NCI-H1694 (cell line): ENCODE measurements at regions not wholly inside any gene's neighbourhood (a gene's known extent, or its start where the extent isn't known, plus 50 kb on each side); places are given as distances from the start of the nearest gene placed in this dataset.

Experiments
- DNase-seq: peaks from one replicate; lab custom pipeline; 2025; lab: John Stamatoyannopoulos, UW

GRCh38 chr3:55175423-55175822, 247.6 kb upstream of the LRTM1 start:
- no peak for DNase-seq

DNA sequence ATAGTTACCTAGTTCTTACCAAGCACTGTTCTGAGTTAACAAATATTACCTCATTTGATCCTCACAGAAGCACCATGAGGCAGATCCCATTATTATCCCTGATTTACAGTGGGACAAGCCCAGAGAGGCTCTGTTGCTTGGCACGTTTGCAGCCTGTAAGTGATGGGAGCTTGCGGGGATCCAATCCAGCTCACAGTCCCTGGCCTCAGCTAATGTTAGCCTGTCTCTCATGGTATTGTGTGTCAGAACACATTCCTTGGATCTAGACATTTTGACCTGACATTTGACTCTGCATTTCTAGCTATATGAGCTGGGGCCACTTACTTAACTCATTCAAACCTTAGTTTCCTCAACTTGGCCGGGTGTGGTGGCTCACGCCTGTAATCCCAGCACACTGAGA, 246.9 kb upstream of the LRTM1 start:
- no peak for DNase-seq

DNA sequence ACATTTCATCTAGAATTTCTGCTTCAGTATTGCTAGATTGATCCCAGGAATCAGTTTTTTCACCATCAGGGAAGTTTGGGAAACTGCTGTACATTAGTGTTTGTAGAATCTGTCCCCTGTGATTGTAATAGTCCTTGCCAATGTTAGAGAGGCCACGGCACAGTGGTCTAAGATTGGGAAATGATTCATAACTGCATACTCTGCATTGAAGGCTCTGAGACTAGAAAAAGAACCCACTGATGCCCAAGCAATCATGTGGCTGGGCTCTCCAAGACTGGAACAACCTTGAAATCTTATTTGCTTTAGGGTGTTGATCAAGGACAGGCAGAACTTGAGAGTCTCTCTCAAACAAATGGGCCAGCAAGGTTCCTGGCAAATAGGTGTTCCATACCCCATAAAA, 245.6 kb upstream of the LRTM1 start:
- no peak for DNase-seq

- no peak for DNase-seq
These were observed 245.1 kb upstream of the LRTM1 start for GRCh38 chr3:55172913-55173312.

- no peak for DNase-seq
These were observed 242.6 kb upstream of the LRTM1 start for GRCh38 chr3:55170444-55170843.

DNA sequence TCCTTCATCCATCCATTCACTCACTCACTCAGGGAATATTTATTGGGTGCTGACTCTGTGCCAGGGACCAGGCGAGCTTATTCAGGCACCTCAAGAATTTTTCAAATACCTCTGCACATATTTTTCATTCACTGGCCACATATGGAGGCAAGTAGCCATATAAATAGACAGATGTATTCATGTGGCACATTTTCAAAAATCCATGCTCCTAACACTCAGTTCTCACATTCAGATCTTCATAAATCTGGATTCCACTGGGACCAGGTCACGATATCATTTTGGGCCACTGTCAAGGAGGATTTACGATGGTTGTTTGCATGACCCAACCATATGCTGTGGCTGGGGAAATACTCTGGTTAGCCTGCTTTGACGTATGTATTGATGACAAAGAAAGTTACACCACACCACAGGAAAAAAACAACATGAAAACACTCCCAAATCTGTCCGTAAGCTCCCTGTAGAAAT, 241.8 kb upstream of the LRTM1 start:
- no peak for DNase-seq

DNA sequence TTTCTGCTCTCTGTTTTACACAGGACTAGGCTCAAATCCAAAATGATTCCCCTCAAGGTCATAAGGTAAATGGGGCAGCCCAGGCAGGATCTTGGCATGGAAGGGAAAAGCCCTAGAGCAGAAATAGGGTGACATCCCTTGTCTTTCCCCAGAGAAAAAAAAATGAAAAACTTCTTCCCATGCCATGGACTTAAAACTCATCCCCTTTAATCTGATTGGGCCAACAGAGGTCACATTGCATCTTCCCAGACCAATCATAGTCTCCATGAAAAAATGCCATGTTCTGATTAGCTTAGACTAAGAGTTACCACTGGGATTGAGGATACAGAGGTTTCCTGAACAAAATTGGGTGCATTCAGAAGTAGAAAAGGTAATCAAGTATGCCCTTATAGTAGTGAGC, 241.3 kb upstream of the LRTM1 start:
- no peak for DNase-seq

GRCh38 chr3:55167586-55168317, 239.9 kb upstream of the LRTM1 start:
- no peak for DNase-seq

DNA sequence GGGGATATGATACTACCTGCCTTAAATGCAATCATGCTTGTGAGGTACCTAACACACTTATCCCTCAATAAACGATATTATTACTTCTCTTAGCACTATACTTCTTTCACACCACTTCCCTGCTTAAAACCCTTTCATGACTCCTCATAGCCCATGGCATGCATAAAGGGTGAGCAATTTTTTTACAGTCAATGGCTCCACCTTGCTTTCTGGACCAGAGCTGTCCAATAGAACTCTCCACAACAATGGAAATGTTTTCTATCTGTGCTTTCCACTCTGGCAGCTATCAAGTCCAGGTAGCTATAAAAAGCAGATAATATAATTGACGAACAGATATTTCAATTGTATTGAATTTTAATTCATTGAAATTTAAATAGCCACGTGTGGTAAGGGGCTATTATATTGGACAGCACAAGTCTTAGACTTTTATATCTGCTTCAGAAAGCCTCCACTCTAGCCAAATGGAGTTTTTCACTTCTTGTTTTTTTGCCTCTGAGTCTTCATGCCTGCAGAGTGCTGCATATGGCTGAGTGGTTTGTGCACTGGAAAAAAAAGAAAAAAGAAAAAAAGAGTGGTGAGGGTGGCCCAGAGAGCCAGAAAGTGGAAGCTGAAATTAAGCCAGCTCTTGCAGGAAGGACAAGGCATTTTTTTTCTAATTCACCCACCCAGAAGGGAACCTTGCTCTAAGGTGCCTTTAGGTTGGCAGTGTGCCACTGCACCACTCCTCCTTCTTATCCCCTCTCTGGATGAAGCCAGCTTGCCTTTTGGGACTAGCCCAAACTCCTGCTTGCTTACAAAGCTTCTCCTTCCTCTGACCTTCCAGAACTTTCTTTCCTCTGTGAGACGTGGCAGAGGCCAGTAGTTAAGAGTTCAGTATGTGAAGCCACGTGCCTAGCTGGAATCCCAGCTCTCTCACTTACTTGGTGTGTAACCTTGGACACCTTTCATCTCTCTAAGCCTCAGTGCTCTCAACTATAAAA, 239.0 kb upstream of the LRTM1 start:
- no peak for DNase-seq

DNA sequence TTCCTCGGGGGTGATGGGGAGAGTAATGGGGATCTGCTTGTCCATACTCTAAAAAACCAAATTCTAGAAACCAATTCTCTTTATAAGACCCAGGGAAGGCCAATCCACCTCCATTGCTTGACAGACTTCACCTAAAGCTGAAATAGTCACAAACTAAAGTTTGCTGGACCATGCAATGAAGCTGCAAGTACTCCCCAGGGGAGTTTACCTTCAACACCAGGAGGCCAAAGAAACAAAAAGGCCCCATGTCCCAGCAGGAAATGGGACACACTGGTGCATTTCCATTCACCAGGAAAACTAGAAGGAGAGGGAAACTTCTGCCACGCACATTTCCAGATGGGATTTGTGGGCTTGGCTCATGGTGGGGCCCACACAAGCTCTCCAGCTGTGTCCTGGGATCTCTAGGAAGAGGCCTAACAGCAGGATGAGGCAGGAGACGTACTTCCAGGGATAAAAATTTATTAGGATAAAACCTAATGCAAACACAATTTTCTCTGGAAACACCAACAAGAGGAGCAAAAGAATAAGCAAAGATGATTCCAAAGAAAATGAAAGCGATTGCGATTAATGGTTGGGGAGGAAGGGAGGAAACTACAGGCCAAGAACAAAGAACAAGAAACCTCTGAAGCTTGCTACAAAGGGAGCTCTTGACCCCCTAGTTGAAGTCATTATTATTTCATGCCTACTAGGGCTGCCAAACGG, 238.0 kb upstream of the LRTM1 start:
- no peak for DNase-seq

DNA sequence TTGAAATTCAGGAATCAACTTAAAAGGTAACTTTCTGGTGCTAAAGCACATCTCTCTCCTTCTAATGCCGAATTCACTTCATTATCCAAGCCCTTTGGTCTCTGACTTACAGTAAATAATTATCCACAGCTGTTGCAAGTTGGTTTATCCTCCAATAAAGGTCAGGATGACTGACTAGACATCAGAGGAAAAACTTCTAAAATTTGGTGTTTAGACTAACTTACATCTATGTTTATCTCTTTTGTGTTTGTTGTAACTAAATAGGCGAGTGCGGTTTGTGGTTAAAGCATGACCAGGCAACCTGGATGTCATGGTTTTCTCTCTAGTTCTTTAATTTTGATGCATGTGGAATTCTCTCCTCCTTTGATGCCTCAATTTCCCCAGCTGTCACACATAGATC, 237.4 kb upstream of the LRTM1 start:
- no peak for DNase-seq

DNA sequence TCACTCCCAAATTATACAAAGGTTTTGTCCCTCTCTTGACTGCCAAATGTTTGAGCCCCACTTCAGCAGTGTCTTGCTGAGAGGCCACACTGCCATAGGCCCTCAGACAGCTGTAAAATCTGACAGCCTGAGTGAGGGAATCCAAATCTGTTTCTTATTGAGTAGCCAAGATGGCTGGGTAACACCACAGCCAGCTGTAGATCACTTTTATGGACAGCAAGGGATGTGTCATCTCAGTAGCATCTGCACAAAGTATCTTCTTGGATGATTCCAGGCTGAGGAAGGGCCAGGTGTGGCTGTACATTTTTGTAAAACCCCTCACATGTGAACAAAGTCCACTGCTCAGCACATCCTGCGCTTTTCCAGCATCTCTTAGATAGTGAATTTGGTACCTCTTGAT, 237.0 kb upstream of the LRTM1 start:
- DNase-seq, result no peak

DNA sequence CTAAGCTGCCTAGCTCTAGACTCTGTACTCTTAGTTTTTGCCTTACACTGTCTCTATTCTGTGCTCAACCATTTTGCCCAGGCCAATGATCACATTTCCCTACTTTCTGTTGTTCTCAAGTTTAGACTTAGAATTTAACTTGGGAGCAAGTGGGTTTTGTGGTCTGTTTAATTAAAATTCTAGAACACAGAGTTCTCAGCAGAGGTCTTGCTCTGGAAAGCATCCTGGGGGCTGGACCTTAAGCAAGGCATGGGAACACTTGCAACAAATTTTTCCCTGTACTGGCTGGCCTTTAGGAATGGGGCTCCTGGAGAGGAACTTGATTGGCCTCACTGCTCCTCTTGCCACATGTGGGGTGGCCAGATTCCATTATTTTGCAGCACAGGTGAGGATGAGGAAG, 236.3 kb upstream of the LRTM1 start:
- no peak for DNase-seq

DNA sequence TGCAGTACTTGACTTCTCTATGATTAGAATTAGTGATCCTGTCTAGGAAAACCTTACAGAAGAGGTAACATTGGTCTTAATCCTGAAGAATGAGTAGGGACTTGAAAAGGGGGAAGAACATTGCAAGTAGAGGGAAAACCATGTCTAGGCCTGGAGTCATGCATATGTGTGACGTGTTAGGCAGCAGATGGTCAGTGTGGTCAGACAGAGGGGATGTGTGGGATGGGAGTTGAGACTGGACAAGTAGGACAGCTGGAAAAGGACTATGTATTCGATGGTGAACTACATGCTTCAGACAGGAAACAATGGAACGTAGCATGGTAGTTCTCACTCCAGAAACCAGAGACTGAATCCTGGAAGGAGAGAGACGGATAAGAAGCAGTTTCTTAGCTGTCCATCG, 235.6 kb upstream of the LRTM1 start:
- no peak for DNase-seq

DNA sequence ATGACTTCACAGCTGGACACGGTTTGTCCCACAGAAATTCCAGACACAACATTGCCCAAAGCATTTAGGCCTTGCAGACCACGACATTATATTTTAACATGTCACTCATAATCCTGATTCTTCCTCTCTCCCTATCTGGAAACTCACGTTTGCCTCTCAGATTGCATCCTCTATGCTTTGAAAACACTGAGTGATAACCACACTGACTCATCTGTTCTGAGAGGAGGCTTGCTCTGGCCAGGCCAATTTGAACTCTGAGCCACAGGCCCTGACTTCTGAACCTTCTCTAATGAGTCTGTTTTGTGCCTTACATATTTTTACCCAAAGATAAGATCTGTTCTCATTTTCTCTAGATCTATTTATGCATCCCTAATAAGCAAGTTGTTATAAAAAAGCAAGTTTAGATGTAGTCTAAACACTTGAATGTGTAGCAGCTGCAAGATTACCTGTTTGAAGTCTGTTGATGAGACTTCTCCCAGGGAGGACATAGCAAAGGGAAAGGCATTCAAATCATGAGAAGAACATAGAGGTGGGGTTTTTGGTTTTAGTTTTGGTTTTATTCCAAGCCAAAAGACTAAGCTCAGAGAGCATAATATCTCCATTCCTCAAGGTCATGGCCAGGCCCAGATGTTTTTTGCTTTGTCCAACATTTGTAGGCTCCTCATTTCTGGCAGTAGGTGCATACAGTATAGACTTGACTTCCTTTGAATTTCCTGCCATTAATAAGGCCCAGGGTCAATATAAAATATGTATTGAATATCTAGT, 234.4 kb upstream of the LRTM1 start:
- DNase-seq, result no peak

- no peak for DNase-seq
These were observed 233.4 kb upstream of the LRTM1 start for GRCh38 chr3:55161231-55161630.

GRCh38 chr3:55160241-55160983, 232.6 kb upstream of the LRTM1 start:
- no peak for DNase-seq

- DNase-seq, result no peak
These were observed 231.9 kb upstream of the LRTM1 start for GRCh38 chr3:55159711-55160110.

GRCh38 chr3:55159016-55159415, 231.2 kb upstream of the LRTM1 start:
- DNase-seq, result no peak

- no peak for DNase-seq
These were observed 230.5 kb upstream of the LRTM1 start for GRCh38 chr3:55158345-55158744.

- no peak for DNase-seq
These were observed 229.9 kb upstream of the LRTM1 start for GRCh38 chr3:55157731-55158130.
